Mesendoderm (in vitro differentiated cells): ENCODE measurements at regions not wholly inside any gene's neighbourhood (a gene's known extent, or its start where the extent isn't known, plus 50 kb on each side); places are given as distances from the start of the nearest gene placed in this dataset.

ENCODE experiments used
- DNase-seq: peaks from one replicate; pipeline ENCODE4 v3.0.0; 2013
- H2AK5ac ChIP-seq: 2 replicates; pipeline ENCODE4 v1.6.1; 2013; ENCODE audit warnings: low read length, inconsistent platforms
- H2BK120ac ChIP-seq: 2 replicates; pipeline ENCODE4 v1.6.1; 2013; ENCODE audit warnings: low read depth, mild to moderate bottlenecking, low read length, moderate library complexity, mixed read lengths
- H2BK15ac ChIP-seq: replicated peaks from 2 replicates; pipeline ENCODE4 v1.6.1; 2013; ENCODE audit warnings: low read depth, mild to moderate bottlenecking, moderate library complexity
- H2BK5ac ChIP-seq: 2 replicates; pipeline ENCODE4 v1.6.1; 2013; ENCODE audit warnings: low read length, inconsistent platforms
- H3K18ac ChIP-seq: 2 replicates; pipeline ENCODE4 v1.6.1; 2013; ENCODE audit warnings: mild to moderate bottlenecking, low read length, mixed read lengths
- H3K23ac ChIP-seq: one replicate; pipeline ENCODE4 v1.6.1; 2013; ENCODE audit warnings: low read length
- H3K27ac ChIP-seq: 2 replicates; pipeline ENCODE4 v1.5.1; 2013; ENCODE audit warnings: low read depth, mild to moderate bottlenecking, inconsistent platforms, low read length, moderate library complexity
- H3K27me3 ChIP-seq: 2 replicates; pipeline ENCODE4 v1.6.1; 2013; ENCODE audit warnings: low read length, control low read depth, mild to moderate bottlenecking, inconsistent platforms; ENCODE audit not compliant: insufficient read depth, poor library complexity
- H3K36me3 ChIP-seq: 2 replicates; pipeline ENCODE4 v1.6.1; 2013; ENCODE audit warnings: low read length, inconsistent platforms; ENCODE audit not compliant: control insufficient read depth, insufficient read depth
- H3K4ac ChIP-seq: one replicate; pipeline ENCODE4 v1.6.1; 2013; ENCODE audit warnings: low read depth, mild to moderate bottlenecking, low read length, moderate library complexity
- H3K4me1 ChIP-seq: 2 replicates; pipeline ENCODE4 v1.6.1; 2013; ENCODE audit warnings: low read depth, low read length, inconsistent platforms; ENCODE audit not compliant: control insufficient read depth
- H3K4me2 ChIP-seq: 2 replicates; pipeline ENCODE4 v1.6.1; 2013; ENCODE audit warnings: low read length
- H3K4me3 ChIP-seq: 2 replicates; pipeline ENCODE4 v1.5.1; 2013; ENCODE audit warnings: mild to moderate bottlenecking, low read length
- H3K56ac ChIP-seq: one replicate; pipeline ENCODE4 v1.6.1; 2013; ENCODE audit warnings: low read length
- H3K79me1 ChIP-seq: 2 replicates; pipeline ENCODE4 v1.6.1; 2013; ENCODE audit warnings: low read length, inconsistent platforms
- H3K79me2 ChIP-seq: 2 replicates; pipeline ENCODE4 v1.6.1; 2013; ENCODE audit warnings: mild to moderate bottlenecking, low read length; ENCODE audit not compliant: control insufficient read depth, insufficient read depth
- H3K9ac ChIP-seq: 2 replicates; pipeline ENCODE4 v1.6.1; 2013; ENCODE audit warnings: low read length, inconsistent platforms
- H4K5ac ChIP-seq: one replicate; pipeline ENCODE4 v1.6.1; 2013; ENCODE audit warnings: low read length
- H4K8ac ChIP-seq: one replicate; pipeline ENCODE4 v1.6.1; 2013; ENCODE audit warnings: low read depth, mild to moderate bottlenecking, control low read depth, low read length, moderate library complexity
- WGBS: extraction: QIAGEN DNeasy Blood & Tissue Kit; methylation state at CpG from one replicate; pipeline ENCODE4 v1.1.7; 2013; ENCODE audit warnings: low lambda C conversion rate, missing lambda C conversion rate; ENCODE audit not compliant: insufficient coverage; ENCODE audit errors: extremely low coverage; 5-methylcytosine and 5-hydroxymethylcytosine counted together

- H3K4me1 ChIP-seq: no peaks in the 10 kb centered on the region
These were observed 644.7 kb upstream of the CDH6 start for GRCh38 chr5:30548580-30549305.

GRCh38 chr5:30540150-30540549, 653.3 kb upstream of the CDH6 start:
- H2BK5ac ChIP-seq: no peak overlapping the region
- no peak overlapping the region for H3K9ac ChIP-seq
- H3K4me1 ChIP-seq: no peaks in the 10 kb centered on the region
- no peaks in the 10 kb centered on the region for H3K79me1 ChIP-seq
- no peak overlapping the region for H3K56ac ChIP-seq
- H2BK120ac ChIP-seq: no peak overlapping the region
- H3K4me2 ChIP-seq: no peak overlapping the region
- no peaks in the 10 kb centered on the region for H3K27me3 ChIP-seq
- H3K18ac ChIP-seq: no peak overlapping the region
- no peak overlapping the region for H3K4ac ChIP-seq
- no peaks in the 10 kb centered on the region for H3K36me3 ChIP-seq
- no peak overlapping the region for H3K23ac ChIP-seq
- no peak overlapping the region for H4K5ac ChIP-seq
- DNase-seq: no peak
- H2AK5ac ChIP-seq: no peak overlapping the region
- H2BK15ac ChIP-seq: no peak overlapping the region
- H3K4me3 ChIP-seq: no peak overlapping the region
- H4K8ac ChIP-seq: no peak overlapping the region
- H3K79me2 ChIP-seq: no peaks in the 10 kb centered on the region
- H3K27ac ChIP-seq: no peak overlapping the region
- WGBS: no CpG with 5 or more reads among the region's 4 CpGs

More at GRCh38 chr5:30548580-30549305, 644.7 kb upstream of the CDH6 start:
- H3K18ac ChIP-seq: no peak overlapping the region
- no peak overlapping the region for H3K23ac ChIP-seq
- H3K4me3 ChIP-seq: no peak overlapping the region
- no peak overlapping the region for H2BK5ac ChIP-seq
- H3K79me1 ChIP-seq: no peaks in the 10 kb centered on the region
- H3K4ac ChIP-seq: no peak overlapping the region
- no peak overlapping the region for H3K4me2 ChIP-seq
- H3K27me3 ChIP-seq: no peaks in the 10 kb centered on the region
- H4K5ac ChIP-seq: no peak overlapping the region
- no CpG with 5 or more reads among the region's 4 CpGs for WGBS
- no peak overlapping the region for H2AK5ac ChIP-seq
- no peak overlapping the region for H3K27ac ChIP-seq
- no peak overlapping the region for H3K9ac ChIP-seq
- no peak overlapping the region for H2BK120ac ChIP-seq
- H2BK15ac ChIP-seq: no peak overlapping the region
- no peaks in the 10 kb centered on the region for H3K36me3 ChIP-seq
- H4K8ac ChIP-seq: no peak overlapping the region
- DNase-seq: no peak
- H3K79me2 ChIP-seq: no peaks in the 10 kb centered on the region
- no peak overlapping the region for H3K56ac ChIP-seq

GRCh38 chr5:30539004-30539634, 654.4 kb upstream of the CDH6 start:
- Histone ChIP-seq H3K27me3 (no peaks in the 10 kb centered on the region), H3K4me1 (no peaks in the 10 kb centered on the region), H4K5ac (no peak overlapping the region), H3K79me2 (no peaks in the 10 kb centered on the region), H3K4ac (no peak overlapping the region), H3K4me2 (no peak overlapping the region), H4K8ac (no peak overlapping the region), H3K18ac (no peak overlapping the region), H3K27ac (no peak overlapping the region), H3K56ac (no peak overlapping the region), H3K9ac (no peak overlapping the region), H3K4me3 (no peak overlapping the region), H3K79me1 (no peaks in the 10 kb centered on the region), H2BK15ac (no peak overlapping the region), H3K23ac (no peak overlapping the region), H3K36me3 (no peaks in the 10 kb centered on the region), H2AK5ac (no peak overlapping the region), H2BK5ac (no peak overlapping the region), H2BK120ac (no peak overlapping the region)
- WGBS: no CpG with 5 or more reads among the region's 4 CpGs
- peak; percentile 42 for DNase-seq

GRCh38 chr5:30525353-30525752, 668.1 kb upstream of the CDH6 start:
- H3K27me3 ChIP-seq: no peaks in the 10 kb centered on the region
- no CpG with 5 or more reads among the region's 2 CpGs for WGBS

DNA sequence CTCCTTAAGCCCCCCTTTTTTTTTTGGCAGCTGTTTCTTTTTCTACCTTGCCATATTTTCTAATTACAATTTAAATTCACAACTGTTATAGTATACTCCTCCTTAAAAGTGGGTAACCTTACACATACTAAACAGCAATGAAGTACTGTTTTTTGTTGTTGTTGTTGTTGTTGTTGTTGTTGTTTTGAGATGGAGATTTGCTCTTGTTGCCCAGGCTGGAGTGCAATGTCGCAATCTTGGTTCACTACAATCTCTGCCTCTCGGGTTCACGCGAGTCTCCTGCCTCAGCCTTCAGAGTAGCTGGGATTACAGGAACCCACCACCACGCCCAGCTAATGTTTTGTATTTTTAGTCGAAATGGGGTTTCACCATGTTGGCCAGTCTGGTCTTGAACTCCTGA, 669.1 kb upstream of the CDH6 start:
- Histone ChIP-seq H3K79me2 (no peaks in the 10 kb centered on the region), H3K27ac (no peak overlapping the region), H3K79me1 (no peaks in the 10 kb centered on the region), H2BK15ac (no peak overlapping the region), H3K23ac (no peak overlapping the region), H4K5ac (no peak overlapping the region), H3K36me3 (no peaks in the 10 kb centered on the region), H3K4me2 (no peak overlapping the region), H4K8ac (no peak overlapping the region), H3K27me3 (no peaks in the 10 kb centered on the region), H3K4me3 (no peak overlapping the region), H2AK5ac (no peak overlapping the region), H3K56ac (no peak overlapping the region), H3K9ac (no peak overlapping the region), H3K4ac (no peak overlapping the region), H2BK120ac (no peak overlapping the region), H3K4me1 (no peaks in the 10 kb centered on the region), H2BK5ac (no peak overlapping the region), H3K18ac (no peak overlapping the region)
- DNase-seq: no peak
- no CpG with 5 or more reads among the region's 6 CpGs for WGBS

More at GRCh38 chr5:30525353-30525752, 668.1 kb upstream of the CDH6 start:
- H3K4ac ChIP-seq: no peak overlapping the region
- no peak overlapping the region for H2BK15ac ChIP-seq
- no peak overlapping the region for H3K9ac ChIP-seq
- H2BK120ac ChIP-seq: no peak overlapping the region
- no peaks in the 10 kb centered on the region for H3K4me1 ChIP-seq
- H3K36me3 ChIP-seq: no peaks in the 10 kb centered on the region
- H3K23ac ChIP-seq: no peak overlapping the region
- H3K79me1 ChIP-seq: no peaks in the 10 kb centered on the region
- no peak overlapping the region for H3K4me2 ChIP-seq
- no peak overlapping the region for H3K56ac ChIP-seq
- DNase-seq: no peak
- H3K18ac ChIP-seq: no peak overlapping the region
- H4K5ac ChIP-seq: no peak overlapping the region
- H3K27ac ChIP-seq: no peak overlapping the region
- H2AK5ac ChIP-seq: no peak overlapping the region
- H2BK5ac ChIP-seq: no peak overlapping the region
- no peak overlapping the region for H3K4me3 ChIP-seq
- no peaks in the 10 kb centered on the region for H3K79me2 ChIP-seq
- H4K8ac ChIP-seq: no peak overlapping the region
